ENCODE measurements at regions not wholly inside any gene's neighbourhood (a gene's known extent, or its start where the extent isn't known, plus 50 kb on each side); places are given as distances from the start of the nearest gene placed in this dataset.

GRCh38 chr4:56282004-56282403 is 105.3 kb downstream of the AASDH start:
- no peak for TF ChIP-seq EZH2 (IDR thresholded peaks at IDR 0.05; ENCODE audit: borderline replicate concordance)
- TF ChIP-seq, protein P1, sequence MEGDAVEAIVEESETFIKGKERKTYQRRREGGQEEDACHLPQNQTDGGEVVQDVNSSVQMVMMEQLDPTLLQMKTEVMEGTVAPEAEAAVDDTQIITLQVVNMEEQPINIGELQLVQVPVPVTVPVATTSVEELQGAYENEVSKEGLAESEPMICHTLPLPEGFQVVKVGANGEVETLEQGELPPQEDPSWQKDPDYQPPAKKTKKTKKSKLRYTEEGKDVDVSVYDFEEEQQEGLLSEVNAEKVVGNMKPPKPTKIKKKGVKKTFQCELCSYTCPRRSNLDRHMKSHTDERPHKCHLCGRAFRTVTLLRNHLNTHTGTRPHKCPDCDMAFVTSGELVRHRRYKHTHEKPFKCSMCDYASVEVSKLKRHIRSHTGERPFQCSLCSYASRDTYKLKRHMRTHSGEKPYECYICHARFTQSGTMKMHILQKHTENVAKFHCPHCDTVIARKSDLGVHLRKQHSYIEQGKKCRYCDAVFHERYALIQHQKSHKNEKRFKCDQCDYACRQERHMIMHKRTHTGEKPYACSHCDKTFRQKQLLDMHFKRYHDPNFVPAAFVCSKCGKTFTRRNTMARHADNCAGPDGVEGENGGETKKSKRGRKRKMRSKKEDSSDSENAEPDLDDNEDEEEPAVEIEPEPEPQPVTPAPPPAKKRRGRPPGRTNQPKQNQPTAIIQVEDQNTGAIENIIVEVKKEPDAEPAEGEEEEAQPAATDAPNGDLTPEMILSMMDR (IDR thresholded peaks at IDR 0.05; ENCODE audit: poor library complexity), result no peak
